Nephron progenitor cell (in vitro differentiated cells): ENCODE measurements at regions not wholly inside any gene's neighbourhood (a gene's known extent, or its start where the extent isn't known, plus 50 kb on each side); places are given as distances from the start of the nearest gene placed in this dataset.

Experiments used
- DNase-seq: peaks from one replicate; pipeline ENCODE4 v3.0.0; 2021
- H3K27ac Mint-ChIP-seq: 2 replicates; pipeline ENCODE4 v1.8.0; 2021; ENCODE audit warnings: mild to moderate bottlenecking, moderate library complexity, mixed read lengths
- H3K27me3 Mint-ChIP-seq: 2 replicates; pipeline ENCODE4 v1.8.0; 2021; ENCODE audit warnings: mild to moderate bottlenecking, low read depth, mixed read lengths; ENCODE audit not compliant: poor library complexity
- H3K36me3 Mint-ChIP-seq: 2 replicates; pipeline ENCODE4 v1.8.0; 2021; ENCODE audit warnings: low read depth, mixed read lengths
- H3K4me1 Mint-ChIP-seq: 2 replicates; pipeline ENCODE4 v1.8.0; 2021; ENCODE audit warnings: mixed read lengths
- H3K4me3 Mint-ChIP-seq: 2 replicates; pipeline ENCODE4 v1.8.0; 2021; ENCODE audit warnings: mild to moderate bottlenecking, moderate library complexity, mixed read lengths
- H3K9me3 Mint-ChIP-seq: 2 replicates; pipeline ENCODE4 v1.8.0; 2021; ENCODE audit warnings: mild to moderate bottlenecking, moderate library complexity, mixed read lengths
- TF ChIP-seq, protein P1 (sequence below): fragments of 200-600 bp; sonication (generic); IDR thresholded peaks from 2 replicates; pipeline ENCODE4 v1.5.0; 2021; ENCODE audit warnings: antibody characterized with exemption

DNA sequence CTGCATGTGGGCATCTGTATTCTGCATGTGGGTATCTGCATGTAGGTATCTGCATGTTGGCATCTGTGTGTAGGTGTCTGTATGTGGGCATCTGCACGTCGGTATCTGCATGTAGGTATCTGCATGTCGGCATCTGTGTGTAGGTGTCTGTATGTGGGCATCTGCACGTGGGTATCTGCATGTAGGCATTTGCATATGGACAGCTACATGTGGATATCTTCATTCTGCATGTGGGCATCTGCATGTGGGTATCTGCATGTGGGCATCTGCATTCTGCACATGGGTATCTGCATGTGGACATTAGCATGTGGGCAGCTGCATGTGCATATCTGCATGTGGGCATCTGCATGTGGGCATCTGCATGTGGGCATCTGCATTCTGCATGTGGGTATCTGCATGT, 537.4 kb downstream of the RNF144A start:
- no peak overlapping the region for H3K4me3 Mint-ChIP-seq
- no peaks in the 10 kb centered on the region for H3K9me3 Mint-ChIP-seq
- no peak overlapping the region for H3K27ac Mint-ChIP-seq
- DNase-seq: no peak
- H3K36me3 Mint-ChIP-seq: no peaks in the 10 kb centered on the region
- H3K27me3 Mint-ChIP-seq: no peaks in the 10 kb centered on the region
- TF ChIP-seq, protein P1, sequence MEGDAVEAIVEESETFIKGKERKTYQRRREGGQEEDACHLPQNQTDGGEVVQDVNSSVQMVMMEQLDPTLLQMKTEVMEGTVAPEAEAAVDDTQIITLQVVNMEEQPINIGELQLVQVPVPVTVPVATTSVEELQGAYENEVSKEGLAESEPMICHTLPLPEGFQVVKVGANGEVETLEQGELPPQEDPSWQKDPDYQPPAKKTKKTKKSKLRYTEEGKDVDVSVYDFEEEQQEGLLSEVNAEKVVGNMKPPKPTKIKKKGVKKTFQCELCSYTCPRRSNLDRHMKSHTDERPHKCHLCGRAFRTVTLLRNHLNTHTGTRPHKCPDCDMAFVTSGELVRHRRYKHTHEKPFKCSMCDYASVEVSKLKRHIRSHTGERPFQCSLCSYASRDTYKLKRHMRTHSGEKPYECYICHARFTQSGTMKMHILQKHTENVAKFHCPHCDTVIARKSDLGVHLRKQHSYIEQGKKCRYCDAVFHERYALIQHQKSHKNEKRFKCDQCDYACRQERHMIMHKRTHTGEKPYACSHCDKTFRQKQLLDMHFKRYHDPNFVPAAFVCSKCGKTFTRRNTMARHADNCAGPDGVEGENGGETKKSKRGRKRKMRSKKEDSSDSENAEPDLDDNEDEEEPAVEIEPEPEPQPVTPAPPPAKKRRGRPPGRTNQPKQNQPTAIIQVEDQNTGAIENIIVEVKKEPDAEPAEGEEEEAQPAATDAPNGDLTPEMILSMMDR: no peak
- peaks cover 24% of the 10 kb centered on the region for H3K4me1 Mint-ChIP-seq

DNA sequence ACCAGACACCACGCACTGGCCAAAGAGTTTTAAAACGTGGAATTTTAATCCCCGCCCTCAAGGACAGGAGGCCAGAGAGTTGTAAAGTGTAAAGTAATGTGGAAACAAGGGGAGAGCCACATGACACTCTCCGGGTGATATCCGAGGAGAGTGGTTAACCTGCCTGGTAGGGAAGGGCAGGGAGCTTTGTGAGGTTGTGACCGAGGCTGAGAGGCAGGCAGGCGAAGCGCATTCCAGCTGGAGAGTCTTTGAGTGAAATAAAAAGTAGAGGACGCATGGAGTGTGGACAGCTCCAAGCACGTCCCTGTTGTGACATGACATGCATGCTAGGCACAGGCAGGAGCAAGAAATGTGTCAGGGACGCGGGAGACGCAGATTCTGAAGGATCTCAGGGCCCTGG, 539.5 kb downstream of the RNF144A start:
- H3K9me3 Mint-ChIP-seq: no peaks in the 10 kb centered on the region
- peaks cover 24% of the 10 kb centered on the region for H3K4me1 Mint-ChIP-seq
- peak; percentile 26 for DNase-seq
- TF ChIP-seq, protein P1: no peak
- no peak overlapping the region for H3K4me3 Mint-ChIP-seq
- peak overlapping the region; percentile 87 for H3K27ac Mint-ChIP-seq
- H3K27me3 Mint-ChIP-seq: peaks cover 3% of the 10 kb centered on the region
- H3K36me3 Mint-ChIP-seq: no peaks in the 10 kb centered on the region

DNA sequence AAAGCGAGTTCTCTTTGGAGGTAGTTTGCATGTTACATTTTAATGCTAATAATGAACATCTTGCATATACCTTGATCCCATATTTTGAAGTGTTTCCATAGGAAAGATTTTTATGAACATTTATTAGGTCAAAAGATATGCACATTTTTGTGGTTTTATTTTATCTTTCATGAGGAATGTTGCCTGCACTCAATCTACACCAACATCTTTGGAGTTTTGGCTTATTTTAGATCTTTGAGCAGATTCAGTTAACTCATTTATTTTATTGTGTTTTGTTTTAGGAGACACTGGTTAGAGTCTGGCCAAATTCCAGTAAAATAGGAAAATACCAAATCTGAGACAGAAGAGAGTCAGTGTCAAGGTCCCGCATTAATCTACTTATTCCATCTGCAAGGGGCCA, 540.9 kb downstream of the RNF144A start:
- Mint-ChIP-seq H3K27me3 (peaks cover 3% of the 10 kb centered on the region), H3K4me1 (peaks cover 11% of the 10 kb centered on the region), H3K36me3 (no peaks in the 10 kb centered on the region), H3K4me3 (no peak overlapping the region), H3K27ac (no peak overlapping the region), H3K9me3 (no peaks in the 10 kb centered on the region)
- DNase-seq: no peak
- TF ChIP-seq, protein P1: no peak

DNA sequence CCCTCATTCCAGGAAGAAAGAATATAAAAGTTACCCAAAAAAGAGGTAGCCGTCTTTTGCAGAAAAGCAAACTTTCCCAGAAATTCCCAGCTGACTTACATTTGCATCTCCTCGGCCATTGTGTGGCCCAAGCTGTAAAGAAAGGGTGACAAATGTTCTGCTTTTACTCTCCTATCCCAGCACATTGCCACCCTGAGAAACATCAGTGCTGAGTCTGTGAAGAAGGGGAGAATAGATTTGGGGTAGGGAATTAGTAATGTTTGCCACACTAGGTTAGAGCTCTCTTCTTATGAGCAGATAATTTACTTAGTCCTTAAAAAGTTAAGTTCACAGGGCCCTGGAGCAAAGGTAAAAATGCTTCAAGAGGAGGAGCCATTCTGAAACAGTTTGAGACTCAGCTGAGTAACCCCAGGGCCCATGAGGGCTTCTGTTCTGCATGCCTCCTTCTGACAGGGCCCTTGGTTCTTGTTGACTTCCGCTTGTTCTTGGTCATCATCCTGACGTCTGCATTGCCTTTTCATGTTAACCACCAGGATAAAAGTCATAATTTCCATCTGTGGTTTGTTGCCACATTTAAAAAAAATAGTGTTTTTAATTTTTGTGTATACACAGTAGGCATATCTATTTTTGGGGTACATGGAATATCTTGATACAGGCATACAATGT, 550.7 kb downstream of the RNF144A start:
- no peaks in the 10 kb centered on the region for H3K27me3 Mint-ChIP-seq
- H3K9me3 Mint-ChIP-seq: peaks cover 4% of the 10 kb centered on the region
- H3K27ac Mint-ChIP-seq: no peak overlapping the region
- TF ChIP-seq, protein P1: no peak
- no peaks in the 10 kb centered on the region for H3K36me3 Mint-ChIP-seq
- no peak for DNase-seq
- no peak overlapping the region for H3K4me3 Mint-ChIP-seq
- no peaks in the 10 kb centered on the region for H3K4me1 Mint-ChIP-seq

DNA sequence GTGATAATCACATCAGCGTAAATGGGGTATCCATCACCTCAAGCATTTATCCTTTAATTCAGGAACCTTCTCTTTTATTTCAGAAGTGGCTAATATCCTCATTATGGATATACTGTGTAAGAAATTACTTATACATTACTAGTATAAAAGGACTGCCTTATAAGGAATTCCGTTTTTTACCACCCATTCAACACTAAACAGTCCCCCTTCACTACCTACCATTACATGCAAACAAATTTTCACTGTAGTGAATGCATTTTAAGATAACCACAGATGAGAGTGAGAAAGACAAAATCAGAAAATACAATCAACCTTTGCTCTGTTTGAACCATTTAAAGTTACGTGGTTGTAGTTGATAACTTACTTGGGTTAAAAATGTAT, 551.2 kb downstream of the RNF144A start:
- DNase-seq: no peak
- Mint-ChIP-seq H3K27ac (no peak overlapping the region), H3K9me3 (peaks cover 4% of the 10 kb centered on the region), H3K4me1 (no peaks in the 10 kb centered on the region), H3K27me3 (no peaks in the 10 kb centered on the region), H3K4me3 (no peak overlapping the region), H3K36me3 (no peaks in the 10 kb centered on the region)
- TF ChIP-seq, protein P1: no peak

DNA sequence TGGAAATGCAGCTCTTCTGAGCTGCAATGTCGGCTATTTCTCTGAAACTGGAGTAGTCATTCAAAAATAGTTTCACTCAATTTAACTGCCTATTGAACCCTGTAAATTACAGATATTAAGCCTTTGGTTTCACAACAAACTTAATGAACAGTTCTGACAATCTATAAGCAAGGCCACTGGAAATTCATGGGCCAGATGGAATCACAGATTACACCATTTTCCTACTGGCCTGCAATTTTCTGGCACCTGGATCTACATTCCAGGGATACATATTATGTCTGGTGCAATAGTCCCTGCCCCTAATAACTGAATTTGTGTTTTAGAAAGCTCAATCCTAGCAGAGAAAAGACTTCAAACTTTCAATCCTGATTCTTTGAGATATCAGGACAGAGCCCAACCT, 551.7 kb downstream of the RNF144A start:
- Mint-ChIP-seq H3K36me3 (no peaks in the 10 kb centered on the region), H3K4me1 (no peaks in the 10 kb centered on the region), H3K4me3 (no peak overlapping the region), H3K27ac (no peak overlapping the region), H3K27me3 (no peaks in the 10 kb centered on the region), H3K9me3 (peaks cover 4% of the 10 kb centered on the region)
- no peak for DNase-seq
- TF ChIP-seq, protein P1: no peak
